Mesendoderm (in vitro differentiated cells): ENCODE measurements at regions not wholly inside any gene's neighbourhood (a gene's known extent, or its start where the extent isn't known, plus 50 kb on each side); places are given as distances from the start of the nearest gene placed in this dataset.

ENCODE experiments used
- DNase-seq: peaks from one replicate; pipeline ENCODE4 v3.0.0; 2013
- H2AK5ac ChIP-seq: 2 replicates; pipeline ENCODE4 v1.6.1; 2013; ENCODE audit warnings: low read length, inconsistent platforms
- H2BK120ac ChIP-seq: 2 replicates; pipeline ENCODE4 v1.6.1; 2013; ENCODE audit warnings: low read depth, mild to moderate bottlenecking, low read length, moderate library complexity, mixed read lengths
- H2BK15ac ChIP-seq: replicated peaks from 2 replicates; pipeline ENCODE4 v1.6.1; 2013; ENCODE audit warnings: low read depth, mild to moderate bottlenecking, moderate library complexity
- H2BK5ac ChIP-seq: 2 replicates; pipeline ENCODE4 v1.6.1; 2013; ENCODE audit warnings: low read length, inconsistent platforms
- H3K18ac ChIP-seq: 2 replicates; pipeline ENCODE4 v1.6.1; 2013; ENCODE audit warnings: mild to moderate bottlenecking, low read length, mixed read lengths
- H3K23ac ChIP-seq: one replicate; pipeline ENCODE4 v1.6.1; 2013; ENCODE audit warnings: low read length
- H3K27ac ChIP-seq: 2 replicates; pipeline ENCODE4 v1.5.1; 2013; ENCODE audit warnings: low read depth, mild to moderate bottlenecking, inconsistent platforms, low read length, moderate library complexity
- H3K27me3 ChIP-seq: 2 replicates; pipeline ENCODE4 v1.6.1; 2013; ENCODE audit warnings: low read length, control low read depth, mild to moderate bottlenecking, inconsistent platforms; ENCODE audit not compliant: insufficient read depth, poor library complexity
- H3K36me3 ChIP-seq: 2 replicates; pipeline ENCODE4 v1.6.1; 2013; ENCODE audit warnings: low read length, inconsistent platforms; ENCODE audit not compliant: control insufficient read depth, insufficient read depth
- H3K4ac ChIP-seq: one replicate; pipeline ENCODE4 v1.6.1; 2013; ENCODE audit warnings: low read depth, mild to moderate bottlenecking, low read length, moderate library complexity
- H3K4me1 ChIP-seq: 2 replicates; pipeline ENCODE4 v1.6.1; 2013; ENCODE audit warnings: low read depth, low read length, inconsistent platforms; ENCODE audit not compliant: control insufficient read depth
- H3K4me2 ChIP-seq: 2 replicates; pipeline ENCODE4 v1.6.1; 2013; ENCODE audit warnings: low read length
- H3K4me3 ChIP-seq: 2 replicates; pipeline ENCODE4 v1.5.1; 2013; ENCODE audit warnings: mild to moderate bottlenecking, low read length
- H3K56ac ChIP-seq: one replicate; pipeline ENCODE4 v1.6.1; 2013; ENCODE audit warnings: low read length
- H3K79me1 ChIP-seq: 2 replicates; pipeline ENCODE4 v1.6.1; 2013; ENCODE audit warnings: low read length, inconsistent platforms
- H3K79me2 ChIP-seq: 2 replicates; pipeline ENCODE4 v1.6.1; 2013; ENCODE audit warnings: mild to moderate bottlenecking, low read length; ENCODE audit not compliant: control insufficient read depth, insufficient read depth
- H3K9ac ChIP-seq: 2 replicates; pipeline ENCODE4 v1.6.1; 2013; ENCODE audit warnings: low read length, inconsistent platforms
- H4K5ac ChIP-seq: one replicate; pipeline ENCODE4 v1.6.1; 2013; ENCODE audit warnings: low read length
- H4K8ac ChIP-seq: one replicate; pipeline ENCODE4 v1.6.1; 2013; ENCODE audit warnings: low read depth, mild to moderate bottlenecking, control low read depth, low read length, moderate library complexity
- WGBS: extraction: QIAGEN DNeasy Blood & Tissue Kit; methylation state at CpG from one replicate; pipeline ENCODE4 v1.1.7; 2013; ENCODE audit warnings: low lambda C conversion rate, missing lambda C conversion rate; ENCODE audit not compliant: insufficient coverage; ENCODE audit errors: extremely low coverage; 5-methylcytosine and 5-hydroxymethylcytosine counted together

GRCh38 chr9:103444176-103444575 lies 449.0 kb downstream of the CYLC2 start:
- no peak overlapping the region for H4K8ac ChIP-seq
- no peaks in the 10 kb centered on the region for H3K27me3 ChIP-seq
- no peak overlapping the region for H3K4ac ChIP-seq
- H3K79me1 ChIP-seq: no peaks in the 10 kb centered on the region
- H3K4me2 ChIP-seq: no peak overlapping the region
- no peak overlapping the region for H2BK15ac ChIP-seq
- no peak overlapping the region for H4K5ac ChIP-seq
- no peaks in the 10 kb centered on the region for H3K36me3 ChIP-seq
- DNase-seq: no peak
- no peak overlapping the region for H2BK120ac ChIP-seq
- no peak overlapping the region for H3K9ac ChIP-seq
- no peak overlapping the region for H3K18ac ChIP-seq
- H2AK5ac ChIP-seq: no peak overlapping the region
- H3K23ac ChIP-seq: no peak overlapping the region
- no peak overlapping the region for H3K27ac ChIP-seq
- no peak overlapping the region for H3K4me3 ChIP-seq
- WGBS: no CpG with 5 or more reads among the region's 2 CpGs
- H3K56ac ChIP-seq: no peak overlapping the region
- no peak overlapping the region for H2BK5ac ChIP-seq
- H3K4me1 ChIP-seq: no peaks in the 10 kb centered on the region
- H3K79me2 ChIP-seq: no peaks in the 10 kb centered on the region

- no peak overlapping the region for H2BK5ac ChIP-seq
- no peaks in the 10 kb centered on the region for H3K36me3 ChIP-seq
- no peak overlapping the region for H4K8ac ChIP-seq
- H3K4me2 ChIP-seq: no peak overlapping the region
- no peak overlapping the region for H2BK15ac ChIP-seq
- H3K79me2 ChIP-seq: no peaks in the 10 kb centered on the region
- H3K56ac ChIP-seq: no peak overlapping the region
- H3K4me1 ChIP-seq: no peaks in the 10 kb centered on the region
- H3K79me1 ChIP-seq: no peaks in the 10 kb centered on the region
- no peak overlapping the region for H3K18ac ChIP-seq
- H3K4me3 ChIP-seq: no peak overlapping the region
- no peak overlapping the region for H4K5ac ChIP-seq
- H3K9ac ChIP-seq: no peak overlapping the region
- DNase-seq: no peak
- no peak overlapping the region for H2AK5ac ChIP-seq
- no peak overlapping the region for H2BK120ac ChIP-seq
- no CpG with 5 or more reads among the region's 2 CpGs for WGBS
- no peak overlapping the region for H3K4ac ChIP-seq
- no peak overlapping the region for H3K23ac ChIP-seq
- no peak overlapping the region for H3K27ac ChIP-seq
- H3K27me3 ChIP-seq: no peaks in the 10 kb centered on the region
Measured at GRCh38 chr9:103458826-103459225, 463.7 kb downstream of the CYLC2 start.

- no peak overlapping the region for H3K9ac ChIP-seq
- no peak overlapping the region for H4K8ac ChIP-seq
Measured at GRCh38 chr9:103471241-103471640, 476.1 kb downstream of the CYLC2 start.

GRCh38 chr9:103474156-103474555 lies 479.0 kb downstream of the CYLC2 start:
- no peaks in the 10 kb centered on the region for H3K79me2 ChIP-seq
- H3K27me3 ChIP-seq: no peaks in the 10 kb centered on the region
- no peak overlapping the region for H3K27ac ChIP-seq
- H3K23ac ChIP-seq: no peak overlapping the region
- H2BK120ac ChIP-seq: no peak overlapping the region
- no peak overlapping the region for H3K4me2 ChIP-seq
- WGBS: no CpG with 5 or more reads among the region's 1 CpG
- H3K4me3 ChIP-seq: no peak overlapping the region
- H3K56ac ChIP-seq: no peak overlapping the region
- H2AK5ac ChIP-seq: no peak overlapping the region
- H4K5ac ChIP-seq: no peak overlapping the region
- H2BK5ac ChIP-seq: no peak overlapping the region
- H3K4ac ChIP-seq: no peak overlapping the region
- no peaks in the 10 kb centered on the region for H3K4me1 ChIP-seq
- no peaks in the 10 kb centered on the region for H3K79me1 ChIP-seq
- no peak overlapping the region for H4K8ac ChIP-seq
- H2BK15ac ChIP-seq: no peak overlapping the region
- no peak overlapping the region for H3K18ac ChIP-seq
- no peaks in the 10 kb centered on the region for H3K36me3 ChIP-seq
- DNase-seq: no peak
- no peak overlapping the region for H3K9ac ChIP-seq

More at GRCh38 chr9:103471241-103471640, 476.1 kb downstream of the CYLC2 start:
- no peak overlapping the region for H3K23ac ChIP-seq
- no peak overlapping the region for H3K27ac ChIP-seq
- H2BK5ac ChIP-seq: no peak overlapping the region
- no peak overlapping the region for H2BK15ac ChIP-seq
- no peaks in the 10 kb centered on the region for H3K79me1 ChIP-seq
- H3K4ac ChIP-seq: no peak overlapping the region
- H3K79me2 ChIP-seq: no peaks in the 10 kb centered on the region
- DNase-seq: peak; percentile 0
- no peak overlapping the region for H2BK120ac ChIP-seq
- no peaks in the 10 kb centered on the region for H3K4me1 ChIP-seq
- no peak overlapping the region for H3K56ac ChIP-seq
- no peak overlapping the region for H4K5ac ChIP-seq
- no peak overlapping the region for H3K18ac ChIP-seq
- no peak overlapping the region for H2AK5ac ChIP-seq
- WGBS: no CpG with 5 or more reads among the region's 5 CpGs
- H3K4me2 ChIP-seq: no peak overlapping the region
- no peaks in the 10 kb centered on the region for H3K27me3 ChIP-seq
- H3K4me3 ChIP-seq: no peak overlapping the region
- H3K36me3 ChIP-seq: no peaks in the 10 kb centered on the region

- no peak overlapping the region for H3K4me3 ChIP-seq
- H3K79me2 ChIP-seq: no peaks in the 10 kb centered on the region
- no peaks in the 10 kb centered on the region for H3K27me3 ChIP-seq
- no peak overlapping the region for H2BK15ac ChIP-seq
- no peak overlapping the region for H4K5ac ChIP-seq
- H2BK5ac ChIP-seq: no peak overlapping the region
- H3K9ac ChIP-seq: no peak overlapping the region
- H3K4me1 ChIP-seq: no peaks in the 10 kb centered on the region
- H2AK5ac ChIP-seq: no peak overlapping the region
- no peak overlapping the region for H3K18ac ChIP-seq
- H3K56ac ChIP-seq: no peak overlapping the region
- H3K36me3 ChIP-seq: no peaks in the 10 kb centered on the region
- no peak overlapping the region for H2BK120ac ChIP-seq
- WGBS: no CpG with 5 or more reads among the region's 29 CpGs
- H3K4me2 ChIP-seq: no peak overlapping the region
- no peak for DNase-seq
- H3K27ac ChIP-seq: no peak overlapping the region
- H3K23ac ChIP-seq: no peak overlapping the region
- H3K4ac ChIP-seq: no peak overlapping the region
- H4K8ac ChIP-seq: no peak overlapping the region
- H3K79me1 ChIP-seq: no peaks in the 10 kb centered on the region
Measured at GRCh38 chr9:103483471-103484096, 488.5 kb downstream of the CYLC2 start.

GRCh38 chr9:103485138-103485537 lies 490.0 kb downstream of the CYLC2 start:
- WGBS: no CpG with 5 or more reads among the region's 3 CpGs

More at GRCh38 chr9:103485138-103485537, 490.0 kb downstream of the CYLC2 start:
- no peak for DNase-seq
- Histone ChIP-seq H2BK120ac (no peak overlapping the region), H3K4me1 (no peaks in the 10 kb centered on the region), H3K27ac (no peak overlapping the region), H3K23ac (no peak overlapping the region), H2BK5ac (no peak overlapping the region), H3K9ac (no peak overlapping the region), H3K4ac (no peak overlapping the region), H3K18ac (no peak overlapping the region), H3K56ac (no peak overlapping the region), H3K79me1 (no peaks in the 10 kb centered on the region), H3K79me2 (no peaks in the 10 kb centered on the region), H3K4me2 (no peak overlapping the region), H3K27me3 (no peaks in the 10 kb centered on the region), H2AK5ac (no peak overlapping the region), H4K5ac (no peak overlapping the region), H3K36me3 (no peaks in the 10 kb centered on the region), H4K8ac (no peak overlapping the region), H3K4me3 (no peak overlapping the region), H2BK15ac (no peak overlapping the region)
